ENCODE measurements at regions not wholly inside any gene's neighbourhood (a gene's known extent, or its start where the extent isn't known, plus 50 kb on each side); places are given as distances from the start of the nearest gene placed in this dataset.

- no CpG with 5 or more reads among the region's 1 CpG for WGBS, 2 experiments (ENCODE audit: insufficient coverage in 2 of 2)
- Histone ChIP-seq H3K4me1 (ENCODE audit: control insufficient read depth, insufficient read depth, low read length, poor library complexity, severe bottlenecking) (no peaks in the 10 kb centered on the region), H3K27ac (ENCODE audit: low read depth, low read length, severe bottlenecking) (no peak overlapping the region), H3K9me3 (ENCODE audit: control insufficient read depth, low read length) (no peaks in the 10 kb centered on the region), H3K4me3 (ENCODE audit: extremely low read depth, insufficient read depth, low read length, poor library complexity, severe bottlenecking) (no peak overlapping the region), H3K36me3 (ENCODE audit: control insufficient read depth, insufficient read depth, low read length) (no peaks in the 10 kb centered on the region)
Measured at GRCh38 chr6:100179576-100179975, 185.6 kb upstream of the MCHR2 start.

DNA sequence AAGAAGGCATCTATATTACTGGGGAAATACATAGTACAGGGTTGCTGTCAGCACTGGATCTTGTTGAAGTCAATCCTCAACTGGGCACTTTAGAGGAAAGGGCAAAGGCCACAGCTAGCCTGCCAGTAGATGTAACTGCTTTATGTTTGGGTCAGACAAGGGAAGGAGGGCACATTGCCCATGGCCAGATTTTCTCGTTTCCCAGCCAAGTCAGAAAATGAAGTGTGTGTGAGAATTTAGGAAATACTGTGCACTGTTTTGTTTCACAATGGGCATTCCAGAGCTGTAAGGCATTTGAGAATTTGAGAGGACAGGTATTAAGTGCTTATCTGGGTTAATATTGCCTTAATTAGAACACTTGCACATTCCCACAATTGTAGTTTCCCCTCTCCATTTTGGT lies 183.9 kb upstream of the MCHR2 start:
- Histone ChIP-seq H3K4me3 (ENCODE audit: extremely low read depth, insufficient read depth, low read length, poor library complexity, severe bottlenecking) (no peak overlapping the region), H3K36me3 (ENCODE audit: control insufficient read depth, insufficient read depth, low read length) (no peaks in the 10 kb centered on the region), H3K27ac (ENCODE audit: low read depth, low read length, severe bottlenecking) (no peak overlapping the region), H3K9me3 (ENCODE audit: control insufficient read depth, low read length) (no peaks in the 10 kb centered on the region), H3K4me1 (ENCODE audit: control insufficient read depth, insufficient read depth, low read length, poor library complexity, severe bottlenecking) (no peaks in the 10 kb centered on the region)
- WGBS, 2 experiments (ENCODE audit: insufficient coverage in 2 of 2) = 77 to 91% methylated on average over 1 of the region's 1 CpG

GRCh38 chr6:100176951-100177710 lies 183.1 kb upstream of the MCHR2 start:
- Histone ChIP-seq H3K27ac (ENCODE audit: low read depth, low read length, severe bottlenecking) (no peak overlapping the region), H3K4me3 (ENCODE audit: extremely low read depth, insufficient read depth, low read length, poor library complexity, severe bottlenecking) (no peak overlapping the region), H3K4me1 (ENCODE audit: control insufficient read depth, insufficient read depth, low read length, poor library complexity, severe bottlenecking) (no peaks in the 10 kb centered on the region), H3K36me3 (ENCODE audit: control insufficient read depth, insufficient read depth, low read length) (no peaks in the 10 kb centered on the region), H3K9me3 (ENCODE audit: control insufficient read depth, low read length) (no peaks in the 10 kb centered on the region)
- 82 to 100% methylated on average over 1 to 4 of the region's 4 CpGs for WGBS, 2 experiments (ENCODE audit: insufficient coverage in 2 of 2)

DNA sequence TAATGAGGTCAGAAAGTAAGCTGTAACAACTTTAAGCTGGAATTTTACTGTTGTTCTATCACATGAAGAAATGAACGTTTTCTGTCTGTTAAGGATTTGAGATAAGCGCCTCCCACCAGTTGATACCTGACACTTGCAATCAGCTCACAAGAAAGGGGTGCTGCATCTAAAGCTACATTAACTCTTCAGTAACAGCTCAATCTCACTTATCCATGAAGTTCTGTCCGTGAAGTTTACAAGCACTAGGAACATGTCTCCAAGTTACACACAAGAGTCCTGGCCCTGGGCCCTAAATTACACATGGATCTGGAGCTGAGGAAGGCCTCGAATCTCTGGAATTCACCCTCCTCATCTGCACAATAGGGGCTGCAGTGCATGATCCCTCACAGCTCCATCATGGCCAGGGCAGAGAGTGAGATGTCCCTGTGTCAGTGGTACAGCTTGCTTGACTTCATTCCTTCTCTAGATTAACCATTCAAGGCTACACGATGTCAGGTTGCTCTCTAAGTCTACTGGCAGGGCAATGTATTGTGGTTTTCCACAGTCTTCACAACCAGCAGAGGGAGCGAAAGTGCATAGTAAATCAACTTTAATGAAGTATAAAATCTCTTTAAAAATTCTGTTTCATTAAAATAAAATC lies 182.4 kb upstream of the MCHR2 start:
- Histone ChIP-seq H3K4me1 (ENCODE audit: control insufficient read depth, insufficient read depth, low read length, poor library complexity, severe bottlenecking) (no peaks in the 10 kb centered on the region), H3K36me3 (ENCODE audit: control insufficient read depth, insufficient read depth, low read length) (no peaks in the 10 kb centered on the region), H3K4me3 (ENCODE audit: extremely low read depth, insufficient read depth, low read length, poor library complexity, severe bottlenecking) (no peak overlapping the region), H3K9me3 (ENCODE audit: control insufficient read depth, low read length) (no peaks in the 10 kb centered on the region), H3K27ac (ENCODE audit: low read depth, low read length, severe bottlenecking) (no peak overlapping the region)
- WGBS, 2 experiments (ENCODE audit: insufficient coverage in 2 of 2) = 62 to 90% methylated on average over 2 to 3 of the region's 6 CpGs

DNA sequence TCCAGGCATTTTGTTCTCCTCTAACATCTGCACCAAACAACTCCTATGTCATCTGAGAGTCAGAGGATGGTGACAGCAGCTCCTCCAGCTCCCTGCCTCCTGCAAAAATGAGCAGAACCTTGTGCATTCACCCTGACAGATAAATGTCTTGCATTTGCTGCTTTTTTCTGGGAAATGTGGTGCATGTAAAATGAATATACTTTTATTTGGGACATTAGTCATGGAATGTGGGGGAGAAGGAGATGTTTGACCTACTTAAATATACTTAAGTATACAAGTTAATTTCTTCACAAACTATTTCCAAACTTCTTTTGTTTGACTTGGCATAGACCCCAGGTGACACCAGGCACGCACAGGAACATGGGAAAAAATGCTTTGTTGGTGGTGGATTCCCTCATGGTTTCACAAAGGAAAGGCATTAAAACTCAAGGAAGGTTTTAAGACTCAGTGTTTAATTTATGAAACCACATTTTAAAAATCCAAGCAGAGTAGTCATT lies 181.8 kb upstream of the MCHR2 start:
- WGBS, 2 experiments (ENCODE audit: insufficient coverage in 2 of 2) = no CpG with 5 or more reads among the region's 1 CpG
- Histone ChIP-seq H3K4me1 (ENCODE audit: control insufficient read depth, insufficient read depth, low read length, poor library complexity, severe bottlenecking) (no peaks in the 10 kb centered on the region), H3K9me3 (ENCODE audit: control insufficient read depth, low read length) (no peaks in the 10 kb centered on the region), H3K27ac (ENCODE audit: low read depth, low read length, severe bottlenecking) (no peak overlapping the region), H3K36me3 (ENCODE audit: control insufficient read depth, insufficient read depth, low read length) (no peaks in the 10 kb centered on the region), H3K4me3 (ENCODE audit: extremely low read depth, insufficient read depth, low read length, poor library complexity, severe bottlenecking) (no peak overlapping the region)

- H3K4me3 ChIP-seq (ENCODE audit: extremely low read depth, insufficient read depth, low read length, poor library complexity, severe bottlenecking) = no peak overlapping the region
- WGBS, 2 experiments (ENCODE audit: insufficient coverage in 2 of 2) = 80% methylated on average over 1 of the region's 1 CpG; no CpG with 5 or more reads in 1 of the 2 experiments
- no peak overlapping the region for H3K27ac ChIP-seq (ENCODE audit: low read depth, low read length, severe bottlenecking)
Measured at GRCh38 chr6:100173211-100173610, 179.2 kb upstream of the MCHR2 start.

GRCh38 chr6:100172322-100172713 lies 178.3 kb upstream of the MCHR2 start:
- H3K4me1 ChIP-seq (ENCODE audit: control insufficient read depth, insufficient read depth, low read length, poor library complexity, severe bottlenecking) = no peaks in the 10 kb centered on the region
- no peaks in the 10 kb centered on the region for H3K9me3 ChIP-seq (ENCODE audit: control insufficient read depth, low read length)
- WGBS, 2 experiments (ENCODE audit: insufficient coverage in 2 of 2) = no CpG with 5 or more reads among the region's 3 CpGs
- no peak overlapping the region for H3K4me3 ChIP-seq (ENCODE audit: extremely low read depth, insufficient read depth, low read length, poor library complexity, severe bottlenecking)
- H3K36me3 ChIP-seq (ENCODE audit: control insufficient read depth, insufficient read depth, low read length) = no peaks in the 10 kb centered on the region
- H3K27ac ChIP-seq (ENCODE audit: low read depth, low read length, severe bottlenecking) = no peak overlapping the region

More at GRCh38 chr6:100173211-100173610, 179.2 kb upstream of the MCHR2 start:
- no peaks in the 10 kb centered on the region for H3K9me3 ChIP-seq (ENCODE audit: control insufficient read depth, low read length)
- no peaks in the 10 kb centered on the region for H3K4me1 ChIP-seq (ENCODE audit: control insufficient read depth, insufficient read depth, low read length, poor library complexity, severe bottlenecking)
- no peaks in the 10 kb centered on the region for H3K36me3 ChIP-seq (ENCODE audit: control insufficient read depth, insufficient read depth, low read length)

DNA sequence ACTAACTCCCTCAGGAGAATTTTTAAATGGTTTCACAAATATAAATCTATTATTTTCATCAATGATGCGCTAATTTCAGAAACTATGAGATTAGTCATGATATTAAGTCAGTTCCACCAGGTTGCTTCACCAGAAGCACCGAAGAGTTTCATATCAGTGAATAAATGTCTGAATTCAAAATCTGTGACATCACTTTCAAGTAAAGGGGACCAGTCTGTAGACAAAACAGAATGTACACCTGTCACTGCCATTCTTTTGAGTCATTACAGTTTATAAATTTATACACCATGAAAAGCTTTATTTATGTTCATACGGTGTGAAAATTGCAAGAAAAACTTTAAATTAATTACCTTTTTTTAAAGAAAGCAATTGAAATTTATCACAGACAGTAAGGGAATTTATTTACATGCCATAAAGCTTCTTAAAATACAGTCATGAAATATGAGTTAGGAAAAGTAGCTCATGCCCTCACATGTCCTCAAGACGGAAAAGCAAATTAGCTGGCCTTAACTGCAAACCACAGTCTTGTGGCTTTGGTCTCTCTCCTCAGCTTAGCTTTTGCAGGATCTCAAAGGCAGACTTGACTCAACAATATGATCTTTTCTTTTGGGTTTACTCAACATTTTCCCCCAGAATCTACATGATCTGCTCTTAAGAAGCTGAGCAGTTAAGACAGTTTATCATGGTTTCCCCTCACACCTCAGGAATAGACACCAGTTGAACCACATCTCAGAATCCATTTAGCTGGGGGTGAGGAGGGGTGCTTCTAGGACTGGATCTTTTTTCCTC lies 177.7 kb upstream of the MCHR2 start:
- Histone ChIP-seq H3K4me3 (ENCODE audit: extremely low read depth, insufficient read depth, low read length, poor library complexity, severe bottlenecking) (no peak overlapping the region), H3K9me3 (ENCODE audit: control insufficient read depth, low read length) (no peaks in the 10 kb centered on the region), H3K36me3 (ENCODE audit: control insufficient read depth, insufficient read depth, low read length) (no peaks in the 10 kb centered on the region), H3K4me1 (ENCODE audit: control insufficient read depth, insufficient read depth, low read length, poor library complexity, severe bottlenecking) (peaks cover 6% of the 10 kb centered on the region), H3K27ac (ENCODE audit: low read depth, low read length, severe bottlenecking) (no peak overlapping the region)
- WGBS, 2 experiments (ENCODE audit: insufficient coverage in 2 of 2) = 90 to 96% methylated on average over 2 to 3 of the region's 4 CpGs

DNA sequence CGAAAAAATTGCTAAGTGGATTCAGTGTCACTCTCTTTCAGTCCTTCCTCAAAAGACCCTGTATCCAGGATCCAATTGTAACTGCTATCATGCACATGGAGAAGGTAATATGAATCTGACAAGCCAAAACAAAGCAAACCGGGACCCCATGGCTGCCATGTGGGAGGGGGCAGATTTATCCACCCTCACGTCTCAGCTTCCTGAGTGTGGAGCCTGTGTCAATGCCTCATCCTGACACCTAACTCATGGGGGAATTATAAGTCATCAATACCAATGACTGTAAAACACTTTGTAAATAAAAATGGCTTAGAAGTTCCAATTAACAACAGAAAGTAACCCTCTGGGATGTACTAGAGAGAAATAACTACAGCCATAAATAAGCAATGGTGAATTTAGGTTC lies 174.1 kb upstream of the MCHR2 start:
- Histone ChIP-seq H3K36me3 (ENCODE audit: control insufficient read depth, insufficient read depth, low read length) (no peaks in the 10 kb centered on the region), H3K4me3 (ENCODE audit: extremely low read depth, insufficient read depth, low read length, poor library complexity, severe bottlenecking) (no peak overlapping the region), H3K4me1 (ENCODE audit: control insufficient read depth, insufficient read depth, low read length, poor library complexity, severe bottlenecking) (peaks cover 6% of the 10 kb centered on the region), H3K27ac (ENCODE audit: low read depth, low read length, severe bottlenecking) (no peak overlapping the region), H3K9me3 (ENCODE audit: control insufficient read depth, low read length) (no peaks in the 10 kb centered on the region)
- WGBS, 2 experiments (ENCODE audit: insufficient coverage in 2 of 2) = 8 to 20% methylated on average over 1 to 2 of the region's 3 CpGs

DNA sequence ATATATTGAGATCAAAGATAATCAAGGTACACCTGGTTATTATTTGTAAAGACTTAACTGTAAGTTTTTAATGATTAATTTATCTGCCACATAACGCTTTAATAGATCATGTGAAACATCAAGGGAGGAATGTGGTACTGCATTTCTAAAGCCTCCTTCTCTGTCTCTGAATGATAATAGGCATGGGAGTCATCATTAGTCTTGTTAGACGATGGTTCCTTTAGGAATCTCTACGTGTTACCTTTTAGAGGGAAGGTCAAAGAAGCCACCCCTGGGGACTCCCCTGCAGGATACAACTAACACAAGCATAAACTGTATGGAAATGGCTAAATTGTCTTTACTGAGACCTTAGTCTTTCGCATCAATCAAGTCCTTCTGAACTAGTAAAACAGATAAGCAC lies 173.6 kb upstream of the MCHR2 start:
- 0 to 20% methylated on average over 1 of the region's 4 CpGs for WGBS, 2 experiments (ENCODE audit: insufficient coverage in 2 of 2)
- no peak overlapping the region for H3K27ac ChIP-seq (ENCODE audit: low read depth, low read length, severe bottlenecking)
- H3K4me1 ChIP-seq (ENCODE audit: control insufficient read depth, insufficient read depth, low read length, poor library complexity, severe bottlenecking) = peaks cover 6% of the 10 kb centered on the region
- no peaks in the 10 kb centered on the region for H3K9me3 ChIP-seq (ENCODE audit: control insufficient read depth, low read length)
- H3K4me3 ChIP-seq (ENCODE audit: extremely low read depth, insufficient read depth, low read length, poor library complexity, severe bottlenecking) = no peak overlapping the region
- no peaks in the 10 kb centered on the region for H3K36me3 ChIP-seq (ENCODE audit: control insufficient read depth, insufficient read depth, low read length)

All from mesodermal cell (in vitro differentiated cells).